Ishikawa (cell line): ENCODE measurements at regions not wholly inside any gene's neighbourhood (a gene's known extent, or its start where the extent isn't known, plus 50 kb on each side); places are given as distances from the start of the nearest gene placed in this dataset.

ENCODE experiments used
- CEBPB ChIP-seq: IDR thresholded peaks from 2 replicates; pipeline ENCODE4 v1.6.1; 2012
- CREB1 ChIP-seq: IDR thresholded peaks from 2 replicates; pipeline ENCODE4 v1.6.1; 2012; ENCODE audit warnings: low read depth
- EGR1 ChIP-seq: IDR thresholded peaks from 2 replicates; pipeline ENCODE4 v1.6.1; 2012
- EP300 ChIP-seq: IDR thresholded peaks from 2 replicates; pipeline ENCODE4 v1.6.1; 2012; ENCODE audit warnings: borderline replicate concordance
- FOXM1 ChIP-seq: IDR thresholded peaks from 2 replicates; pipeline ENCODE4 v1.6.1; 2012; ENCODE audit warnings: low read depth, borderline replicate concordance
- NFIC ChIP-seq: IDR thresholded peaks from 2 replicates; pipeline ENCODE4 v1.6.1; 2012
- RAD21 ChIP-seq: IDR thresholded peaks from 2 replicates; pipeline ENCODE4 v1.6.1; 2012; ENCODE audit warnings: low read depth
- TAF1 ChIP-seq: IDR thresholded peaks from 2 replicates; pipeline ENCODE4 v1.6.1; 2012; ENCODE audit warnings: low read depth, mild to moderate bottlenecking
- TCF12 ChIP-seq: IDR thresholded peaks from 2 replicates; pipeline ENCODE4 v1.6.1; 2012; ENCODE audit warnings: low read depth
- TEAD4 ChIP-seq: IDR thresholded peaks from 2 replicates; pipeline ENCODE4 v1.6.1; 2012
- YY1 ChIP-seq: IDR thresholded peaks from 2 replicates; pipeline ENCODE4 v1.6.1; 2012; ENCODE audit warnings: low read depth
- ZBTB7A ChIP-seq: IDR thresholded peaks from 2 replicates; pipeline ENCODE4 v1.6.1; 2012; ENCODE audit warnings: low read depth
- TF ChIP-seq, protein P1 (sequence below): IDR thresholded peaks from 2 replicates; pipeline ENCODE4 v1.6.1; 2012; ENCODE audit warnings: low read depth, mild to moderate bottlenecking
- TF ChIP-seq, protein P2 (sequence below): IDR thresholded peaks from 2 replicates; pipeline ENCODE4 v1.6.1; 2012
- TF ChIP-seq, protein P3 (sequence below): IDR thresholded peaks from 2 replicates; pipeline ENCODE4 v1.6.1; 2012

DNA sequence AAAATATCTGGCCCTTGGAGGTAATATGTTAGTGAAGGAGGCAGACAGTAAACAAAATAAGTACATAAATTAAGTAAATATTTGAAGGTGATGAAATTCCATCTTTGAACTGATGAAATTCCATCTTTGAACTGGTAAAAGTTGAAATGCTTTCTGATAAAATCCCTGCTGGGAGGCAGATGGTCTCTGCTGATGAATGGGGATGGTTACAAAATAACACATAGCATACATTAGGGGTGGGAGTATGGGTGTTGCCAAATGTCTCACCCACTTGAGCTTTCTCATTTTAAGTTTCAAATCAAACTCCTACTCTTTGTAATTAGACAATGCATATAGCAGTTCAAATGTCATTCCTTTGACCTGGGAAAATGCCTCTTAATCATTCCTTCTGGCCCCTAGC lies 77.5 kb upstream of the SORCS3 start:
- no peak for TF ChIP-seq EGR1
- TF ChIP-seq, protein P1, sequence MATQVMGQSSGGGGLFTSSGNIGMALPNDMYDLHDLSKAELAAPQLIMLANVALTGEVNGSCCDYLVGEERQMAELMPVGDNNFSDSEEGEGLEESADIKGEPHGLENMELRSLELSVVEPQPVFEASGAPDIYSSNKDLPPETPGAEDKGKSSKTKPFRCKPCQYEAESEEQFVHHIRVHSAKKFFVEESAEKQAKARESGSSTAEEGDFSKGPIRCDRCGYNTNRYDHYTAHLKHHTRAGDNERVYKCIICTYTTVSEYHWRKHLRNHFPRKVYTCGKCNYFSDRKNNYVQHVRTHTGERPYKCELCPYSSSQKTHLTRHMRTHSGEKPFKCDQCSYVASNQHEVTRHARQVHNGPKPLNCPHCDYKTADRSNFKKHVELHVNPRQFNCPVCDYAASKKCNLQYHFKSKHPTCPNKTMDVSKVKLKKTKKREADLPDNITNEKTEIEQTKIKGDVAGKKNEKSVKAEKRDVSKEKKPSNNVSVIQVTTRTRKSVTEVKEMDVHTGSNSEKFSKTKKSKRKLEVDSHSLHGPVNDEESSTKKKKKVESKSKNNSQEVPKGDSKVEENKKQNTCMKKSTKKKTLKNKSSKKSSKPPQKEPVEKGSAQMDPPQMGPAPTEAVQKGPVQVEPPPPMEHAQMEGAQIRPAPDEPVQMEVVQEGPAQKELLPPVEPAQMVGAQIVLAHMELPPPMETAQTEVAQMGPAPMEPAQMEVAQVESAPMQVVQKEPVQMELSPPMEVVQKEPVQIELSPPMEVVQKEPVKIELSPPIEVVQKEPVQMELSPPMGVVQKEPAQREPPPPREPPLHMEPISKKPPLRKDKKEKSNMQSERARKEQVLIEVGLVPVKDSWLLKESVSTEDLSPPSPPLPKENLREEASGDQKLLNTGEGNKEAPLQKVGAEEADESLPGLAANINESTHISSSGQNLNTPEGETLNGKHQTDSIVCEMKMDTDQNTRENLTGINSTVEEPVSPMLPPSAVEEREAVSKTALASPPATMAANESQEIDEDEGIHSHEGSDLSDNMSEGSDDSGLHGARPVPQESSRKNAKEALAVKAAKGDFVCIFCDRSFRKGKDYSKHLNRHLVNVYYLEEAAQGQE = no peak
- TF ChIP-seq CREB1 = no peak
- TF ChIP-seq, protein P2, sequence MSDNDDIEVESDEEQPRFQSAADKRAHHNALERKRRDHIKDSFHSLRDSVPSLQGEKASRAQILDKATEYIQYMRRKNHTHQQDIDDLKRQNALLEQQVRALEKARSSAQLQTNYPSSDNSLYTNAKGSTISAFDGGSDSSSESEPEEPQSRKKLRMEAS = no peak
- no peak for TF ChIP-seq ZBTB7A
- TF ChIP-seq EP300 = no peak
- TF ChIP-seq YY1 = no peak
- no peak for TF ChIP-seq FOXM1
- no peak for TF ChIP-seq CEBPB
- TF ChIP-seq TCF12 = no peak
- no peak for TF ChIP-seq NFIC
- TF ChIP-seq RAD21 = no peak
- TF ChIP-seq TAF1 = no peak
- TF ChIP-seq TEAD4 = no peak
- TF ChIP-seq, protein P3, sequence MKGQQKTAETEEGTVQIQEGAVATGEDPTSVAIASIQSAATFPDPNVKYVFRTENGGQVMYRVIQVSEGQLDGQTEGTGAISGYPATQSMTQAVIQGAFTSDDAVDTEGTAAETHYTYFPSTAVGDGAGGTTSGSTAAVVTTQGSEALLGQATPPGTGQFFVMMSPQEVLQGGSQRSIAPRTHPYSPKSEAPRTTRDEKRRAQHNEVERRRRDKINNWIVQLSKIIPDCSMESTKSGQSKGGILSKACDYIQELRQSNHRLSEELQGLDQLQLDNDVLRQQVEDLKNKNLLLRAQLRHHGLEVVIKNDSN = no peak

DNA sequence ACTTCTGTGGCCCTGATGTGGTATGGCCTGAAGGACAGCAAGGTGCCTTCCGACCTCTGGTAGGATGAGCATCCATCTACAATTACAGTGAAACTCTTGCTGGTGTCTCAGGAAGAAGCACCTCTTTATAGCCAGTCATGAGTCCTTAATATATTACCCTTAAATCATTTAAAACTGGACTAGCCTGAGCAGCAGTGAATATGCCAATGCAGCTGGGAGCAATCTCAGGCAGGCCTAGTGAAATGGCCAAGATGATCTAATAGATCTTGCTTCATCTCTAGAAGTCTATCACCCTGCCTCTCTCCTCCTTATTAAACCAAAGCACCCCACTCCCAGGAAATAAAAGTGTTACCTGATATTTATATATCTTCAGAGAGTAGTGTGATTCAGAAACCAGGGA lies 66.7 kb upstream of the SORCS3 start:
- no peak for TF ChIP-seq EGR1
- no peak for TF ChIP-seq ZBTB7A
- TF ChIP-seq, protein P2 = no peak
- TF ChIP-seq FOXM1 = no peak
- no peak for TF ChIP-seq CEBPB
- TF ChIP-seq TCF12 = no peak
- TF ChIP-seq EP300 = no peak
- TF ChIP-seq TAF1 = no peak
- TF ChIP-seq, protein P1 = no peak

DNA sequence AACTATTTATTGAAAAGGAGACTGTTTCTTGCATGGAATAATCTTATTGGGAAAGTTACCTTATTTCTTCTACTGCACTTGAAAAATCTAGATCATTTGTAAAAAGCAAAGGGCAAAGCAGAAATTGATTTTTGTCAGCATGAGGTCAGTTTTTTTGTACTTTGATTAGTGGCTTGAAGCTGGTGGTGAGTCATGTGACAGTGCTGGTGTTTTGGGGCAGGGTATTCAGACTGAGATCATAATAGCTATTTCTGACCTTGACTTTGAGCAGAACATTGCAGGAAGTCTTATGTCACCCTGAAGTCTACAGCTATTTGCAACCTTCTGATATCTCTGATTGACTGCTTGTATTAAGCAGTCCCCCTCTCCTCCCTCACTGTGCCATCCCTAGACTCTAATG lies 66.3 kb upstream of the SORCS3 start:
- TF ChIP-seq TAF1 (no peak), EGR1 (no peak), RAD21 (no peak), FOXM1 (no peak), TCF12 (no peak), TEAD4 (no peak), ZBTB7A (no peak), CEBPB (no peak), EP300 (no peak), CREB1 (no peak), YY1 (no peak), NFIC (no peak)
- TF ChIP-seq, protein P1 = no peak
- TF ChIP-seq, protein P3 = no peak
- TF ChIP-seq, protein P2 = no peak

DNA sequence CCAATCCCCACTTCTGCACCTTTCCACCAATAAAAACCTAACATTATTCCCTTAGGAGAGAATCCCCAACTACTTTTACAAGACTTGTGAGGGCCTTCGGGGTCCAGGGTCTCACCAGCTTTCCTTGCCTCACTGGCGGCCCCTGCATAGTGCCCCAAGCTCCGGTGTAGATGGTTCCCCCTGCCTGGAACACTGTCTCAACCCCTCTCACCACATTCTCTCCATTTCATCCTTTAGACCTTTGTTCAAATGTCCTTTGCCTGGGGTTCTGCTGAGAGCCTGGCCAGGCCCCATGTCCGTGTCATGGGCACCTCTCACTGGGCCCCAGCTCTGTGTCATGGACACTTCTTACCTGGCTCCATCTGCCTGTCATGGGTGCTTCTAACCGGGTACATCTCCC lies 64.5 kb upstream of the SORCS3 start:
- TF ChIP-seq, protein P3 = no peak
- TF ChIP-seq CREB1 (no peak), EGR1 (no peak)
- TF ChIP-seq, protein P2 = no peak
- TF ChIP-seq, protein P1 = no peak
